Caco-2 (cell line): ENCODE measurements at regions not wholly inside any gene's neighbourhood (a gene's known extent, or its start where the extent isn't known, plus 50 kb on each side); places are given as distances from the start of the nearest gene placed in this dataset.

ENCODE experiments used
- BruUV-seq: library from RNA; stranded (reverse); fragments of 400-500 nt; replicated peaks from 2 replicates; lab custom pipeline; 2021; lab: Mats Ljungman, UMichigan
- CTCF ChIA-PET: fragments of 300-600 bp; sonication (Branson Sonifier 250); formaldehyde crosslinking; loops from one replicate; lab custom pipeline; 2022; ENCODE audit warnings: antibody characterized with exemption; lab: Charles Lee
- POLR2A ChIA-PET: fragments of 300-600 bp; sonication (Branson Sonifier 250); formaldehyde crosslinking; loops from one replicate; lab custom pipeline; 2022; ENCODE audit warnings: antibody characterized with exemption; lab: Charles Lee
- DNase-seq, 2 experiments: peaks; one replicate each; pipeline versions ENCODE4 v3.0.0 to v3.0.0-alpha.2; 2020 to 2022
- H3K27me3 ChIP-seq: replicated peaks from 2 replicates; pipeline ENCODE4 v1.6.0; 2011; ENCODE audit warnings: low read length; ENCODE audit not compliant: control insufficient read depth, insufficient read depth
- H3K36me3 ChIP-seq: 2 replicates; pipeline ENCODE4 v1.5.1; 2011; ENCODE audit warnings: low read length; ENCODE audit not compliant: control insufficient read depth, insufficient read depth
- H3K4me1 ChIP-seq: fragments of 250-450 bp; sonication (Bioruptor Pico); 2 replicates; pipeline ENCODE4 v1.5.1; 2020; ENCODE audit warnings: mild to moderate bottlenecking
- H3K4me3 ChIP-seq: 2 replicates; pipeline ENCODE4 v1.5.1; 2011; ENCODE audit warnings: low read depth, mild to moderate bottlenecking, control low read depth, low read length
- H3K9me3 ChIP-seq: fragments of 250-450 bp; sonication (Bioruptor Pico); 2 replicates; pipeline ENCODE4 v1.5.1; 2020; ENCODE audit warnings: mild to moderate bottlenecking, moderate library complexity
- H3K27ac Mint-ChIP-seq: one replicate; pipeline ENCODE4 v1.8.0; 2022; ENCODE audit warnings: mixed read lengths; ENCODE audit not compliant: unreplicated experiment
- H3K27me3 Mint-ChIP-seq: one replicate; pipeline ENCODE4 v1.8.0; 2022; ENCODE audit warnings: mixed read lengths; ENCODE audit not compliant: insufficient read depth, unreplicated experiment
- H3K36me3 Mint-ChIP-seq: one replicate; pipeline ENCODE4 v1.8.0; 2022; ENCODE audit warnings: mild to moderate bottlenecking, mixed read lengths; ENCODE audit not compliant: insufficient read depth, unreplicated experiment
- H3K4me1 Mint-ChIP-seq: one replicate; pipeline ENCODE4 v1.8.0; 2022; ENCODE audit warnings: low read depth, mixed read lengths; ENCODE audit not compliant: unreplicated experiment
- H3K4me3 Mint-ChIP-seq: one replicate; pipeline ENCODE4 v1.8.0; 2022; ENCODE audit warnings: mild to moderate bottlenecking, moderate library complexity, mixed read lengths; ENCODE audit not compliant: unreplicated experiment
- H3K9me3 Mint-ChIP-seq: one replicate; pipeline ENCODE4 v1.8.0; 2022; ENCODE audit warnings: mixed read lengths; ENCODE audit not compliant: unreplicated experiment
- CTCF ChIP-seq, 2 experiments: fragments of 200-600 bp in 1 of 2; IDR thresholded peaks; 1 replicate in 1 of 2; 2 replicates in 1 of 2; pipeline versions ENCODE4 v1.5.1 to v1.8.0; 2011 to 2022; ENCODE audit warnings: antibody characterized with exemption in 1 of 2, control low read depth in 1 of 2, inconsistent platforms in 1 of 2, low read depth in 1 of 2, low read length in 1 of 2, mild to moderate bottlenecking in 1 of 2, moderate library complexity in 1 of 2; ENCODE audit not compliant: insufficient read depth in 1 of 2, severe bottlenecking in 1 of 2, unreplicated experiment in 1 of 2
- intact Hi-C: fragments of 100-400 bp; cut with micrococcal nuclease; formaldehyde crosslinking; loops from one replicate; pipeline ENCODE4 v1.10.0; 2022; ENCODE audit not compliant: unreplicated experiment

GRCh38 chr1:57492586-57493226, 68.8 kb upstream of the DAB1 start:
- BruUV-seq: no TSS peak
- no peak overlapping the region for H3K27ac Mint-ChIP-seq

GRCh38 chr1:57489358-57490036, 65.6 kb upstream of the DAB1 start:
- no peak for TF ChIP-seq CTCF (IDR thresholded peaks at IDR 0.05; ENCODE audit: insufficient read depth in 1 of 2, low read depth in 1 of 2, low read length in 1 of 2, severe bottlenecking in 1 of 2, unreplicated experiment in 1 of 2)
- Mint-ChIP-seq H3K4me1 (no peaks in the 10 kb centered on the region), H3K27ac (no peak overlapping the region), H3K36me3 (no peaks in the 10 kb centered on the region), H3K4me3 (no peak overlapping the region), H3K9me3 (no peaks in the 10 kb centered on the region), H3K27me3 (peaks cover 12% of the 10 kb centered on the region)
- BruUV-seq: no TSS peak
- H3K4me1 ChIP-seq: no peaks in the 10 kb centered on the region
- CTCF ChIA-PET: no interaction called here
- intact Hi-C loops: no loop called here
- no peak overlapping the region for H3K4me3 ChIP-seq
- POLR2A ChIA-PET: no interaction called here
- H3K9me3 ChIP-seq: no peaks in the 10 kb centered on the region
- no peak for DNase-seq
- no peaks in the 10 kb centered on the region for H3K27me3 ChIP-seq
- H3K36me3 ChIP-seq: no peaks in the 10 kb centered on the region

More at GRCh38 chr1:57492586-57493226, 68.8 kb upstream of the DAB1 start:
- Histone ChIP-seq H3K4me1 (no peaks in the 10 kb centered on the region), H3K27me3 (no peaks in the 10 kb centered on the region), H3K9me3 (no peaks in the 10 kb centered on the region), H3K36me3 (no peaks in the 10 kb centered on the region), H3K4me3 (no peak overlapping the region)
- no peaks in the 10 kb centered on the region for H3K36me3 Mint-ChIP-seq
- H3K27me3 Mint-ChIP-seq: peaks cover 17% of the 10 kb centered on the region
- ChIA-PET POLR2A (no interaction called here), CTCF (no interaction called here)
- H3K4me3 Mint-ChIP-seq: no peak overlapping the region
- DNase-seq: no peak
- intact Hi-C loops: no loop called here
- peaks cover 3% of the 10 kb centered on the region for H3K9me3 Mint-ChIP-seq
- H3K4me1 Mint-ChIP-seq: no peaks in the 10 kb centered on the region
- no peak for TF ChIP-seq CTCF (IDR thresholded peaks at IDR 0.05; ENCODE audit: insufficient read depth in 1 of 2, low read depth in 1 of 2, low read length in 1 of 2, severe bottlenecking in 1 of 2, unreplicated experiment in 1 of 2)

- no peak for TF ChIP-seq CTCF (IDR thresholded peaks at IDR 0.05; ENCODE audit: insufficient read depth in 1 of 2, low read depth in 1 of 2, low read length in 1 of 2, severe bottlenecking in 1 of 2, unreplicated experiment in 1 of 2)
- H3K4me1 ChIP-seq: no peaks in the 10 kb centered on the region
- no peaks in the 10 kb centered on the region for H3K4me1 Mint-ChIP-seq
- intact Hi-C loops: no loop called here
- BruUV-seq: no TSS peak
- H3K9me3 Mint-ChIP-seq: no peaks in the 10 kb centered on the region
- no peaks in the 10 kb centered on the region for H3K36me3 Mint-ChIP-seq
- H3K36me3 ChIP-seq: no peaks in the 10 kb centered on the region
- H3K4me3 ChIP-seq: no peak overlapping the region
- no peak for DNase-seq
- ChIA-PET POLR2A (no interaction called here), CTCF (no interaction called here)
- H3K27me3 ChIP-seq: no peaks in the 10 kb centered on the region
- H3K27ac Mint-ChIP-seq: no peak overlapping the region
- H3K27me3 Mint-ChIP-seq: no peaks in the 10 kb centered on the region
- H3K9me3 ChIP-seq: no peaks in the 10 kb centered on the region
- no peak overlapping the region for H3K4me3 Mint-ChIP-seq
Observed at GRCh38 chr1:57485643-57486042, 61.8 kb upstream of the DAB1 start.
